ENCODE measurements at regions not wholly inside any gene's neighbourhood (a gene's known extent, or its start where the extent isn't known, plus 50 kb on each side); places are given as distances from the start of the nearest gene placed in this dataset.

- TF ChIP-seq ARID5B (CRISPR knock-in tag; IDR thresholded peaks at IDR 0.05) = peak; percentile 77
- TF ChIP-seq PHF8 (CRISPR knock-in tag; IDR thresholded peaks at IDR 0.05) = no peak
- no peak for TF ChIP-seq ZNF781 (CRISPR knock-in tag; IDR thresholded peaks at IDR 0.05; ENCODE audit: borderline replicate concordance, not compliant biosample characterization)
- TF ChIP-seq ZFP36 (IDR thresholded peaks at IDR 0.05; ENCODE audit: borderline replicate concordance, low read depth, low read length, partially characterized antibody) = no peak
- TF ChIP-seq ZNF18 (CRISPR knock-in tag; IDR thresholded peaks at IDR 0.05; ENCODE audit: insufficient replicate concordance) = no peak
- TF ChIP-seq SAP130 (CRISPR knock-in tag; IDR thresholded peaks at IDR 0.05; ENCODE audit: low read depth) = 0 out of 2 replicates have a peak, but pooled peaks have one; percentile 12
- TF ChIP-seq ZNF414 (CRISPR knock-in tag; IDR thresholded peaks at IDR 0.05) = no peak
- no peak for TF ChIP-seq ZNF136 (CRISPR knock-in tag; IDR thresholded peaks at IDR 0.05; ENCODE audit: low read depth)
- TF ChIP-seq IRX3 (CRISPR knock-in tag; IDR thresholded peaks at IDR 0.05; ENCODE audit: borderline replicate concordance, low read depth) = no peak
- peak; percentile 36; the same call in 1 of the 2 replicates for TF ChIP-seq PHF21A (CRISPR knock-in tag; IDR thresholded peaks at IDR 0.05)
- TF ChIP-seq PBX3 (CRISPR knock-in tag; IDR thresholded peaks at IDR 0.05; ENCODE audit: borderline replicate concordance) = no peak
- TF ChIP-seq ZNF280D (CRISPR knock-in tag; IDR thresholded peaks at IDR 0.05) = no peak
- TF ChIP-seq ZNF317 (CRISPR knock-in tag; IDR thresholded peaks at IDR 0.05) = peak; percentile 50; the same call in 1 of the 2 replicates
- peak; percentile 21; the same call in 1 of the 2 replicates for TF ChIP-seq FOXK2 (IDR thresholded peaks at IDR 0.05)
- no peak for TF ChIP-seq AGO2 (optimal IDR thresholded peaks at IDR 0.05; ENCODE audit: low read depth, low read length)
- TF ChIP-seq WIZ (CRISPR knock-in tag; IDR thresholded peaks at IDR 0.05) = peak; percentile 64; the same call in 1 of the 2 replicates
- no peak for TF ChIP-seq TP53 (CRISPR knock-in tag; conservative IDR thresholded peaks at IDR 0.05)
- TF ChIP-seq ZNF138 (CRISPR knock-in tag; IDR thresholded peaks at IDR 0.05; ENCODE audit: low read depth) = no peak
Observed at GRCh38 chr4:67014592-67014991, 530.7 kb downstream of the CENPC start (continued).

Data from HepG2 (cell line).